Body of pancreas (tissue), 4 donors: ENCODE measurements at regions not wholly inside any gene's neighbourhood (a gene's known extent, or its start where the extent isn't known, plus 50 kb on each side); places are given as distances from the start of the nearest gene placed in this dataset.
"Not testable (repeated sequence)": the region's sequence is repeated elsewhere in the genome, so short reads cannot be mapped to it uniquely, and the experiment has no call there.

Experiments used
- ATAC-seq: fragments of 150-250 bp; one replicate; pipeline ENCODE4 v1.9.1; 2016
- DNase-seq, 4 donors: peaks; one replicate each; pipeline ENCODE4 v3.0.0-alpha.2; 2019
- H3K27ac ChIP-seq, 4 donors: fragments of 200-600 bp; sonication (generic); 1 replicate in 3 of 4; 2 replicates in 1 of 4; pipeline versions ENCODE4 v1.5.1 to v1.6.1; 2016 to 2019; ENCODE audit warnings: mild to moderate bottlenecking in 1 of 4, mixed read lengths in 1 of 4, moderate library complexity in 1 of 4
- H3K27me3 ChIP-seq, 2 donors: fragments of 200-600 bp; sonication (generic); one replicate each; pipeline ENCODE4 v1.6.0; 2016; ENCODE audit warnings: mild to moderate bottlenecking in 1 of 2
- H3K36me3 ChIP-seq, 2 donors: fragments of 200-600 bp; sonication (generic); replicated peaks in 1 of 2; 2 replicates each; pipeline ENCODE4 v1.5.1; 2016; ENCODE audit warnings: low read depth in 2 of 2; ENCODE audit not compliant: insufficient read depth in 1 of 2
- H3K4me1 ChIP-seq: fragments of 200-600 bp; sonication (generic); one replicate; pipeline ENCODE4 v1.6.0; 2016
- H3K4me3 ChIP-seq, 2 donors: fragments of 200-600 bp; sonication (generic); 1 replicate in 1 of 2; 2 replicates in 1 of 2; pipeline ENCODE4 v1.5.1; 2016 to 2019
- H3K9me3 ChIP-seq, 3 donors: fragments of 200-600 bp; sonication (generic); 1 replicate in 2 of 3; 2 replicates in 1 of 3; pipeline ENCODE4 v1.5.1; 2016
- POLR2A ChIP-seq, 3 donors: fragments of 450-650 bp; IDR thresholded peaks; one replicate each; pipeline ENCODE4 v1.6.1; 2016; ENCODE audit warnings: antibody characterized with exemption in 3 of 3, mild to moderate bottlenecking in 2 of 3
- WGBS, 2 donors: methylation state at CpG; one replicate each; pipeline ENCODE4 v1.1.5; 2017; 5-methylcytosine and 5-hydroxymethylcytosine counted together
- intact Hi-C: fragments of 100-400 bp; cut with DNase I; formaldehyde crosslinking; loops from one replicate; pipeline ENCODE4 v1.15.1; 2023
- TF ChIP-seq, protein P1 (sequence below), 7 experiments: fragments of 450-650 bp in 4 of 7; fragments of 200-600 bp in 3 of 7; sonication (generic) in 3 of 7; IDR thresholded peaks; one replicate each; pipeline ENCODE4 v1.5.1; 2016 to 2019; ENCODE audit warnings: antibody characterized with exemption in 7 of 7

DNA sequence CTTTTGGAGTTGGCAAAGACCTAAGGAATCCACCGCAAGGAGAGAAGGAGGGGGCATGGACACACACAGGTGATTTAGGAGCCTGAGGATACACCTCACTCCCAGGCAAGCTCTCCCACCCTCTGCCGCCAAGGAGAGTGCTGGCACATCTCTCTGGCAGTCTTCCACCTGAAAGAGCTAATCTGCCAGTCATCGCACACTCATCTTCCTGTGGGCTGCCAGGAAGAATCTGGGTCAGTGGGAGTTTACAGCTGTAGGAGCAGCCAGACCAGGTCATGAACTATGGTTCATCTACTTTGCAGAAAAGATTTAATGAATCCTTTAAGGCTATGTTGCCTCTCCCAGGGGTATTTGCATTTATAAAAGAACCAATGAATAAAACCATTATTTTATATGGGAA lies 170.6 kb upstream of the TSC22D2 start:
- Histone ChIP-seq H3K4me3 (no peak overlapping the region), H3K9me3 (no peaks in the 10 kb centered on the region), H3K27me3 (no peaks in the 10 kb centered on the region), H3K27ac (peak overlapping the region in 2 of 4 donors; percentile 64 to 66), H3K4me1 (peaks cover 17% of the 10 kb centered on the region), H3K36me3 (no peaks in the 10 kb centered on the region)
- 85 to 91% methylated on average over 3 of the region's 3 CpGs for WGBS, 2 donors
- TF ChIP-seq, protein P1, sequence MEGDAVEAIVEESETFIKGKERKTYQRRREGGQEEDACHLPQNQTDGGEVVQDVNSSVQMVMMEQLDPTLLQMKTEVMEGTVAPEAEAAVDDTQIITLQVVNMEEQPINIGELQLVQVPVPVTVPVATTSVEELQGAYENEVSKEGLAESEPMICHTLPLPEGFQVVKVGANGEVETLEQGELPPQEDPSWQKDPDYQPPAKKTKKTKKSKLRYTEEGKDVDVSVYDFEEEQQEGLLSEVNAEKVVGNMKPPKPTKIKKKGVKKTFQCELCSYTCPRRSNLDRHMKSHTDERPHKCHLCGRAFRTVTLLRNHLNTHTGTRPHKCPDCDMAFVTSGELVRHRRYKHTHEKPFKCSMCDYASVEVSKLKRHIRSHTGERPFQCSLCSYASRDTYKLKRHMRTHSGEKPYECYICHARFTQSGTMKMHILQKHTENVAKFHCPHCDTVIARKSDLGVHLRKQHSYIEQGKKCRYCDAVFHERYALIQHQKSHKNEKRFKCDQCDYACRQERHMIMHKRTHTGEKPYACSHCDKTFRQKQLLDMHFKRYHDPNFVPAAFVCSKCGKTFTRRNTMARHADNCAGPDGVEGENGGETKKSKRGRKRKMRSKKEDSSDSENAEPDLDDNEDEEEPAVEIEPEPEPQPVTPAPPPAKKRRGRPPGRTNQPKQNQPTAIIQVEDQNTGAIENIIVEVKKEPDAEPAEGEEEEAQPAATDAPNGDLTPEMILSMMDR (IDR thresholded peaks at IDR 0.05), result no peak
- TF ChIP-seq POLR2A (IDR thresholded peaks at IDR 0.05), result no peak
- no peak for DNase-seq
- no peak for ATAC-seq
- intact Hi-C loops, result no loop called here

DNA sequence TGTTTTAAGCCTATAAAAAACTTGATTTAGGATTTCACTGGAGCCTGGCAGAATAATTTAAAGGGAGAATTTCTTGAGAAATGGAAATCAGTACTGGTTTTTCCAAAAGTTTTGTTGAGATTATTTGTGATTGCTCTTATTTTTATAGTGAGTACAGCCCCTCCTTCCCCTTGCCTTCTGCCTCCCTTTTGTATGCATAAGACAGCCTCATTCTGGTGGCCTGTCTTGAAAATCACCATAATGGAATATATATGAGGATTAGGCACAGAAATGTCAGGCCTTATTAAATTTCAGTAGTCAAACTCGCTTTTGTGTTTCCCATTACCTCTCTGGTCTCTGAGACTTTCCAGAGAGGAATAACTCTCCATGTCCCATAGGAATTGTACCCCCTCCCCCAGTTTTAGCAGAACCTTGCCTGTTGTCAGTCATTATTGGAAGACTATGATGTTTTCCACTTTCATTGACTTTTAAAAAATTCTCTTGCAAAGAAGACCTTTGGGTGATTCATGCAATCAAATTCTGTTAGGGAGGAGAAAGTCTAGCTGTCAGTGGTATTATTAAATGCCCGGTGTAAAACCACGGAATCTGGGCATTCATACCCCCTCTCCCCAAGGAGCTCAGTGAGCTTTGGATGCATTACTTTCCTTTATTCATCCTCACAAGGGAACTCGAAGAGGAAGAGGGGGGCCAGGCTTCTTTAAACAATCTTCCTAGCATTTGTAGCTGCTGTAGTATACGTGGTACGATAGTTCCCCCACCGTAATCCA lies 171.6 kb upstream of the TSC22D2 start:
- Histone ChIP-seq H3K27me3 (no peaks in the 10 kb centered on the region), H3K27ac (no peak overlapping the region), H3K9me3 (no peaks in the 10 kb centered on the region), H3K4me1 (peaks cover 17% of the 10 kb centered on the region), H3K4me3 (no peak overlapping the region), H3K36me3 (no peaks in the 10 kb centered on the region)
- intact Hi-C loops, result no loop called here
- no peak for ATAC-seq
- TF ChIP-seq POLR2A (IDR thresholded peaks at IDR 0.05), result no peak
- TF ChIP-seq, protein P1 (IDR thresholded peaks at IDR 0.05), result no peak
- no peak for DNase-seq
- WGBS, 2 donors, result 80 to 85% methylated on average over 7 of the region's 7 CpGs

DNA sequence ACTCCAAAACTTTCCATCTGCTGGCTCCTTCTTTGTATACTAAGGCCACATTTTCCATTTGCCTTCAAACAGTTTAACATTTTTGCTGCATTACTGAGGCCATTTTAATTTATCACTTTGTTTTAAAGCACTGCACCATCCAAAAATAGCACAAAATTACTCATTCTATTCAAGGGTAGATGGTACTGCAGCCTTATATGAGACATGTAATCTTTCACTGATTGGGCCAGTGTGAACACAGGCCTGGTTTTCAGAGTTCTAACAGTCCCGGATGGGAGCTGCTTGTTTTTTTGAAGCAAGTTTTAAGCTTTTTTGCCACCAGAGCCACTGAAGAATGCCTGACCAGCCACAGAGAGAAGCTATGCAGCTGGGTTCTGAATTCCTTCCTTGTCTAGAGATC lies 172.3 kb upstream of the TSC22D2 start:
- Histone ChIP-seq H3K36me3 (no peaks in the 10 kb centered on the region), H3K27ac (no peak overlapping the region), H3K27me3 (no peaks in the 10 kb centered on the region), H3K4me1 (peaks cover 17% of the 10 kb centered on the region), H3K9me3 (no peaks in the 10 kb centered on the region), H3K4me3 (no peak overlapping the region)
- TF ChIP-seq, protein P1 (IDR thresholded peaks at IDR 0.05), result no peak
- no peak for TF ChIP-seq POLR2A (IDR thresholded peaks at IDR 0.05)
- no peak for DNase-seq
- WGBS, 2 donors, result 61 to 77% methylated on average over 1 of the region's 1 CpG
- intact Hi-C loops, result no loop called here
- no peak for ATAC-seq

- no peak overlapping the region for H3K4me3 ChIP-seq
- H3K9me3 ChIP-seq, result no peaks in the 10 kb centered on the region
- no peaks in the 10 kb centered on the region for H3K27me3 ChIP-seq
- TF ChIP-seq, protein P1 (IDR thresholded peaks at IDR 0.05), result no peak
- TF ChIP-seq POLR2A (IDR thresholded peaks at IDR 0.05), result no peak
- 32 to 35% methylated on average over 4 of the region's 4 CpGs for WGBS, 2 donors
- DNase-seq, result peak in 1 of 4 donors; percentile 17
- no peak for ATAC-seq
- peaks cover 7% of the 10 kb centered on the region for H3K4me1 ChIP-seq
- no peak overlapping the region for H3K27ac ChIP-seq
- intact Hi-C loops, result no loop called here
- H3K36me3 ChIP-seq, result no peaks in the 10 kb centered on the region
Measured at GRCh38 chr3:150232992-150233451, 175.1 kb upstream of the TSC22D2 start.

GRCh38 chr3:150230037-150230436 lies 178.1 kb upstream of the TSC22D2 start:
- WGBS, 2 donors, result 54 to 58% methylated on average over 5 of the region's 5 CpGs
- H3K36me3 ChIP-seq, result no peaks in the 10 kb centered on the region
- ATAC-seq, result no peak
- H3K4me3 ChIP-seq, result no peak overlapping the region
- H3K27ac ChIP-seq, result no peak overlapping the region
- H3K9me3 ChIP-seq, result no peaks in the 10 kb centered on the region
- intact Hi-C loops, result no loop called here
- TF ChIP-seq POLR2A (IDR thresholded peaks at IDR 0.05), result no peak
- TF ChIP-seq, protein P1 (IDR thresholded peaks at IDR 0.05), result no peak
- DNase-seq, result no peak
- H3K4me1 ChIP-seq, result no peaks in the 10 kb centered on the region
- H3K27me3 ChIP-seq, result no peaks in the 10 kb centered on the region

GRCh38 chr3:150228626-150229025 lies 179.5 kb upstream of the TSC22D2 start:
- ATAC-seq, intact Hi-C loops, H3K9me3 ChIP-seq, H3K27ac ChIP-seq, H3K4me1 ChIP-seq, H3K36me3 ChIP-seq, H3K4me3 ChIP-seq, DNase-seq, H3K27me3 ChIP-seq: not testable (repeated sequence)
- 87 to 89% methylated on average over 6 of the region's 6 CpGs for WGBS, 2 donors
